Endothelial cell of umbilical vein (primary cell): ENCODE measurements at regions not wholly inside any gene's neighbourhood (a gene's known extent, or its start where the extent isn't known, plus 50 kb on each side); places are given as distances from the start of the nearest gene placed in this dataset.

Experiments used
- BruUV-seq: library from RNA; stranded (reverse); fragments of 400-500 nt; replicated peaks from 2 replicates; lab custom pipeline; 2021; lab: Mats Ljungman, UMichigan
- CTCF ChIA-PET: fragments of 300-600, 350-600 bp; sonication (Branson Sonifier 250); formaldehyde crosslinking; loops from one replicate; lab custom pipeline; 2021; ENCODE audit warnings: antibody characterized with exemption, inconsistent platforms; lab: Charles Lee
- POLR2A ChIA-PET: fragments of 300-600, 350-600 bp; sonication (Branson Sonifier 250); formaldehyde crosslinking; loops from one replicate; lab custom pipeline; 2021; ENCODE audit warnings: antibody characterized with exemption, inconsistent platforms; lab: Charles Lee
- DNase-seq: peaks from one replicate; pipeline ENCODE4 v3.0.0-alpha.2; 2011; ENCODE audit warnings: low read depth, low spot score
- FAIRE-seq: peaks from 2 replicates; lab custom pipeline; 2011; peaks lifted over from hg19 to GRCh38; lab: Jason Lieb, UNC
- H2AFZ ChIP-seq: 2 replicates; pipeline ENCODE4 v1.6.0; 2012; ENCODE audit warnings: low read depth, low read length, control low read depth, inconsistent platforms
- H3K27ac ChIP-seq: 2 replicates; pipeline ENCODE4 v1.5.1; 2011; ENCODE audit warnings: low read depth, mild to moderate bottlenecking, control low read depth, low read length, moderate library complexity; ENCODE audit not compliant: insufficient read depth
- H3K27me3 ChIP-seq, 2 experiments: 2 replicates each; pipeline versions ENCODE4 v1.6.0 to v1.6.1; 2011; ENCODE audit warnings: low read length in 2 of 2, mixed read lengths in 1 of 2; ENCODE audit not compliant: control insufficient read depth in 2 of 2, insufficient read depth in 2 of 2
- H3K36me3 ChIP-seq, 2 experiments: 2 replicates in 1 of 2; 3 replicates in 1 of 2; pipeline ENCODE4 v1.5.1; 2011; ENCODE audit warnings: low read length in 2 of 2, mild to moderate bottlenecking in 1 of 2, moderate library complexity in 1 of 2; ENCODE audit not compliant: control insufficient read depth in 2 of 2, insufficient read depth in 2 of 2; ENCODE audit errors: extremely low read depth in 1 of 2
- H3K4me1 ChIP-seq: 3 replicates; pipeline ENCODE4 v1.5.1; 2011; ENCODE audit warnings: mild to moderate bottlenecking, low read length; ENCODE audit not compliant: control insufficient read depth, insufficient read depth; ENCODE audit errors: extremely low read depth
- H3K4me2 ChIP-seq: 2 replicates; pipeline ENCODE4 v1.6.1; 2011; ENCODE audit warnings: low read length, control low read depth, mixed read lengths; ENCODE audit not compliant: insufficient read depth
- H3K4me3 ChIP-seq, 3 experiments: fragments of 200-600 bp in 1 of 3; sonication (generic), shearing (Covaris generic) in 1 of 3; replicated peaks in 1 of 3; 2 replicates each; pipeline ENCODE4 v1.5.1; 2011 to 2016; ENCODE audit warnings: control low read depth in 3 of 3, low read length in 3 of 3, mild to moderate bottlenecking in 2 of 3, inconsistent platforms in 1 of 3, low read depth in 1 of 3, moderate library complexity in 1 of 3; ENCODE audit not compliant: insufficient read depth in 1 of 3
- H3K79me2 ChIP-seq: 2 replicates; pipeline ENCODE4 v1.6.0; 2012; ENCODE audit warnings: low read length, inconsistent platforms; ENCODE audit not compliant: control insufficient read depth, insufficient read depth
- H3K9ac ChIP-seq: replicated peaks from 2 replicates; pipeline ENCODE3; 2011; ENCODE audit warnings: low read length, control low read depth; ENCODE audit not compliant: insufficient read depth; ENCODE audit errors: extremely low read depth
- H3K9me1 ChIP-seq: replicated peaks from 3 replicates; pipeline ENCODE4 v1.6.0; 2011; ENCODE audit warnings: mild to moderate bottlenecking, low read length; ENCODE audit not compliant: control insufficient read depth, insufficient read depth; ENCODE audit errors: extremely low read depth
- H3K9me3 ChIP-seq: replicated peaks from 2 replicates; pipeline ENCODE4 v1.5.1; 2012; ENCODE audit warnings: low read length, inconsistent platforms; ENCODE audit not compliant: control insufficient read depth, insufficient read depth
- H4K20me1 ChIP-seq: replicated peaks from 2 replicates; pipeline ENCODE3; 2011; ENCODE audit warnings: mild to moderate bottlenecking, low read length; ENCODE audit not compliant: control insufficient read depth, insufficient read depth; ENCODE audit errors: extremely low read depth
- EZH2 ChIP-seq: IDR thresholded peaks from 2 replicates; pipeline ENCODE4 v1.6.1; 2012; ENCODE audit warnings: borderline replicate concordance, low read depth, mild to moderate bottlenecking, moderate library complexity, low read length, inconsistent platforms; ENCODE audit not compliant: severe bottlenecking
- FOS ChIP-seq: IDR thresholded peaks from 2 replicates; pipeline ENCODE4 v1.6.1; 2011; ENCODE audit warnings: mild to moderate bottlenecking, low read length, moderate library complexity, borderline replicate concordance; ENCODE audit not compliant: insufficient read depth
- JUN ChIP-seq: IDR thresholded peaks from 2 replicates; pipeline ENCODE4 v1.6.1; 2011; ENCODE audit warnings: borderline replicate concordance, low read depth; ENCODE audit not compliant: insufficient read length, insufficient read depth
- MYC ChIP-seq: IDR thresholded peaks from one replicate; pipeline ENCODE4 v1.6.1; 2011; ENCODE audit warnings: mild to moderate bottlenecking, low read depth, low read length
- POLR2A ChIP-seq: IDR thresholded peaks from 2 replicates; pipeline ENCODE4 v1.6.1; 2012; ENCODE audit warnings: low read depth, mild to moderate bottlenecking, control low read depth, low read length
- POLR2AphosphoS5 ChIP-seq: IDR thresholded peaks from 2 replicates; pipeline ENCODE4 v1.6.1; 2012; ENCODE audit warnings: low read depth, mild to moderate bottlenecking, control low read depth, low read length, moderate library complexity; ENCODE audit not compliant: insufficient read depth
- dilution Hi-C: fragments of 300-500 bp; cut with MboI; formaldehyde crosslinking; loops from one replicate; pipeline ENCODE4 v1.15.0; 2019; ENCODE audit warnings: low sequenced_read_pairs; ENCODE audit not compliant: extremely low pct_ligation_motif_present
- intact Hi-C: fragments of 100-400 bp; cut with micrococcal nuclease; formaldehyde crosslinking; loops from one replicate; pipeline ENCODE4 v1.10.0; 2022
- TF ChIP-seq, protein P1 (sequence below), 2 donors: IDR thresholded peaks; 1 replicate in 1 of 2; 2 replicates in 1 of 2; pipeline ENCODE4 v1.5.1; 2011; ENCODE audit warnings: low read length in 2 of 2, mild to moderate bottlenecking in 2 of 2, moderate library complexity in 2 of 2, control low read depth in 1 of 2, inconsistent platforms in 1 of 2, low read depth in 1 of 2; ENCODE audit not compliant: insufficient read depth in 1 of 2; ENCODE audit errors: extremely low read depth in 1 of 2
- TF ChIP-seq, protein P2 (sequence below): IDR thresholded peaks from 2 replicates; pipeline ENCODE4 v1.6.1; 2011; ENCODE audit not compliant: insufficient read depth, insufficient read length

DNA sequence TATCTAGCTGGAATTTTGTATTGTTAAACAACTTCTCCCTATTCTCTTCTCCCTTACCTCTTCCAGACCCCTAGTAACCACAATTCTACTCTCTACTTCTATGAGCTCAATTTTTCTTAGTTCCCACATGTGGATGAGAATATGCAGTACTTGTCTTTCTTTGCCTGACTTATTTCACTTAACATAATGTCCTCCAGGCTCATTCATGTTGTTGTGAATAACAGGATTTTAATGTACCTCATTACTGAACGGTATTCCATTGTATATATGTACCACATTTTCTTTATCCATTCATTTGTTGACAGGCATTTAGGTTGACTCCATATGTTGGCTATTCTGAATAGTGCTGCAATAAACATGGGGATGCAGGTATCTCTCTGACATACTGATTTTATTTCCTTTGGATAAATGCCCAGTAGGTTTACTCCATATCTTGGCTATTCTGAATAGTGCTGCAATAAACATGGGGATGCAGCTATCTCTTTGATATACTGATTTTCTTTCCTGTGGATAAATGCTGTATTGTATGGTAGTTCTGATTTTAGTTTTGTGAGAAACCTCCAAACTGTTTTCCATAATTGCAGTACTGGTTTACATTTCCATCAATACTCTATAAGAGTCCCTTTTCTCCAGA, 116.0 kb upstream of the INHBA start:
- no peak overlapping the region for H3K27ac ChIP-seq
- no peaks in the 10 kb centered on the region for H3K27me3 ChIP-seq
- no peaks in the 10 kb centered on the region for H4K20me1 ChIP-seq
- intact Hi-C loops: no loop called here
- no peak overlapping the region for H3K4me3 ChIP-seq
- H3K36me3 ChIP-seq: no peaks in the 10 kb centered on the region
- DNase-seq (no peak), FAIRE-seq (no peak)
- H2AFZ ChIP-seq: no peak overlapping the region
- no peaks in the 10 kb centered on the region for H3K4me1 ChIP-seq
- H3K9me1 ChIP-seq: no peaks in the 10 kb centered on the region
- no peaks in the 10 kb centered on the region for H3K79me2 ChIP-seq
- ChIA-PET CTCF (no interaction called here), POLR2A (no interaction called here)
- H3K9me3 ChIP-seq: no peaks in the 10 kb centered on the region
- dilution Hi-C loops: no loop called here
- no peak overlapping the region for H3K9ac ChIP-seq
- H3K4me2 ChIP-seq: no peak overlapping the region
- TF ChIP-seq, protein P1, sequence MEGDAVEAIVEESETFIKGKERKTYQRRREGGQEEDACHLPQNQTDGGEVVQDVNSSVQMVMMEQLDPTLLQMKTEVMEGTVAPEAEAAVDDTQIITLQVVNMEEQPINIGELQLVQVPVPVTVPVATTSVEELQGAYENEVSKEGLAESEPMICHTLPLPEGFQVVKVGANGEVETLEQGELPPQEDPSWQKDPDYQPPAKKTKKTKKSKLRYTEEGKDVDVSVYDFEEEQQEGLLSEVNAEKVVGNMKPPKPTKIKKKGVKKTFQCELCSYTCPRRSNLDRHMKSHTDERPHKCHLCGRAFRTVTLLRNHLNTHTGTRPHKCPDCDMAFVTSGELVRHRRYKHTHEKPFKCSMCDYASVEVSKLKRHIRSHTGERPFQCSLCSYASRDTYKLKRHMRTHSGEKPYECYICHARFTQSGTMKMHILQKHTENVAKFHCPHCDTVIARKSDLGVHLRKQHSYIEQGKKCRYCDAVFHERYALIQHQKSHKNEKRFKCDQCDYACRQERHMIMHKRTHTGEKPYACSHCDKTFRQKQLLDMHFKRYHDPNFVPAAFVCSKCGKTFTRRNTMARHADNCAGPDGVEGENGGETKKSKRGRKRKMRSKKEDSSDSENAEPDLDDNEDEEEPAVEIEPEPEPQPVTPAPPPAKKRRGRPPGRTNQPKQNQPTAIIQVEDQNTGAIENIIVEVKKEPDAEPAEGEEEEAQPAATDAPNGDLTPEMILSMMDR (IDR thresholded peaks at IDR 0.05; ENCODE audit: extremely low read depth in 1 of 2, insufficient read depth in 1 of 2, low read depth in 1 of 2, low read length in 2 of 2): no peak
- TF ChIP-seq, protein P2, sequence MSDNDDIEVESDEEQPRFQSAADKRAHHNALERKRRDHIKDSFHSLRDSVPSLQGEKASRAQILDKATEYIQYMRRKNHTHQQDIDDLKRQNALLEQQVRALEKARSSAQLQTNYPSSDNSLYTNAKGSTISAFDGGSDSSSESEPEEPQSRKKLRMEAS: no peak
- TF ChIP-seq MYC (no peak), POLR2A (no peak), JUN (no peak), EZH2 (no peak), POLR2AphosphoS5 (no peak), FOS (no peak)
- no TSS peak for BruUV-seq
